ENCODE measurements at regions not wholly inside any gene's neighbourhood (a gene's known extent, or its start where the extent isn't known, plus 50 kb on each side); places are given as distances from the start of the nearest gene placed in this dataset.
"Not testable (repeated sequence)": the region's sequence is repeated elsewhere in the genome, so short reads cannot be mapped to it uniquely, and the experiment has no call there.

- Histone ChIP-seq H3K9me3 (ENCODE audit: insufficient read depth, low read depth, low read length) (no peaks in the 10 kb centered on the region), H3K4me1 (ENCODE audit: insufficient read depth, low read length) (no peaks in the 10 kb centered on the region), H3K27ac (ENCODE audit: low read length) (no peak overlapping the region), H3K27me3 (ENCODE audit: insufficient read depth, low read length) (no peaks in the 10 kb centered on the region), H3K4me3 (ENCODE audit: low read length) (no peak overlapping the region), H3K9ac (ENCODE audit: low read depth, low read length) (no peak overlapping the region), H3K36me3 (ENCODE audit: insufficient read depth, low read depth, low read length) (no peaks in the 10 kb centered on the region)
Measured at GRCh38 chr20:6384956-6385486, 262.2 kb upstream of the FERMT1 start.

GRCh38 chr20:6384380-6384779, 261.6 kb upstream of the FERMT1 start:
- H3K27ac ChIP-seq (ENCODE audit: low read length), result no peak overlapping the region
- no peaks in the 10 kb centered on the region for H3K9me3 ChIP-seq (ENCODE audit: insufficient read depth, low read depth, low read length)
- no peaks in the 10 kb centered on the region for H3K27me3 ChIP-seq (ENCODE audit: insufficient read depth, low read length)
- H3K4me1 ChIP-seq (ENCODE audit: insufficient read depth, low read length), result no peaks in the 10 kb centered on the region
- H3K9ac ChIP-seq (ENCODE audit: low read depth, low read length), result no peak overlapping the region
- no peak overlapping the region for H3K4me3 ChIP-seq (ENCODE audit: low read length)
- H3K36me3 ChIP-seq (ENCODE audit: insufficient read depth, low read depth, low read length), result no peaks in the 10 kb centered on the region

GRCh38 chr20:6381887-6382286, 259.1 kb upstream of the FERMT1 start:
- Histone ChIP-seq H3K9ac (ENCODE audit: low read depth, low read length) (no peak overlapping the region), H3K36me3 (ENCODE audit: insufficient read depth, low read depth, low read length) (no peaks in the 10 kb centered on the region), H3K4me1 (ENCODE audit: insufficient read depth, low read length) (no peaks in the 10 kb centered on the region), H3K9me3 (ENCODE audit: insufficient read depth, low read depth, low read length) (no peaks in the 10 kb centered on the region), H3K27me3 (ENCODE audit: insufficient read depth, low read length) (no peaks in the 10 kb centered on the region), H3K27ac (ENCODE audit: low read length) (no peak overlapping the region), H3K4me3 (ENCODE audit: low read length) (no peak overlapping the region)

GRCh38 chr20:6362245-6362644, 239.4 kb upstream of the FERMT1 start:
- Histone ChIP-seq H3K27ac (ENCODE audit: low read length) (no peak overlapping the region), H3K4me1 (ENCODE audit: insufficient read depth, low read length) (no peaks in the 10 kb centered on the region), H3K27me3 (ENCODE audit: insufficient read depth, low read length) (no peaks in the 10 kb centered on the region), H3K9me3 (ENCODE audit: insufficient read depth, low read depth, low read length) (no peaks in the 10 kb centered on the region), H3K4me3 (ENCODE audit: low read length) (no peak overlapping the region), H3K9ac (ENCODE audit: low read depth, low read length) (no peak overlapping the region), H3K36me3 (ENCODE audit: insufficient read depth, low read depth, low read length) (no peaks in the 10 kb centered on the region)

GRCh38 chr20:6360766-6361165, 237.9 kb upstream of the FERMT1 start:
- H3K4me1 ChIP-seq (ENCODE audit: insufficient read depth, low read length), result no peaks in the 10 kb centered on the region
- no peaks in the 10 kb centered on the region for H3K36me3 ChIP-seq (ENCODE audit: insufficient read depth, low read depth, low read length)
- H3K27me3 ChIP-seq (ENCODE audit: insufficient read depth, low read length), result no peaks in the 10 kb centered on the region
- no peak overlapping the region for H3K27ac ChIP-seq (ENCODE audit: low read length)
- H3K4me3 ChIP-seq (ENCODE audit: low read length), result no peak overlapping the region
- H3K9me3 ChIP-seq (ENCODE audit: insufficient read depth, low read depth, low read length), result no peaks in the 10 kb centered on the region
- no peak overlapping the region for H3K9ac ChIP-seq (ENCODE audit: low read depth, low read length)

- Histone ChIP-seq H3K27ac (ENCODE audit: low read length) (no peak overlapping the region), H3K9ac (ENCODE audit: low read depth, low read length) (no peak overlapping the region), H3K27me3 (ENCODE audit: insufficient read depth, low read length) (no peaks in the 10 kb centered on the region), H3K36me3 (ENCODE audit: insufficient read depth, low read depth, low read length) (no peaks in the 10 kb centered on the region), H3K4me1 (ENCODE audit: insufficient read depth, low read length) (no peaks in the 10 kb centered on the region), H3K4me3 (ENCODE audit: low read length) (no peak overlapping the region), H3K9me3 (ENCODE audit: insufficient read depth, low read depth, low read length) (no peaks in the 10 kb centered on the region)
Measured at GRCh38 chr20:6355754-6356451, 233.1 kb upstream of the FERMT1 start.

- H3K9ac ChIP-seq (ENCODE audit: low read depth, low read length), result no peak overlapping the region
- no peaks in the 10 kb centered on the region for H3K4me1 ChIP-seq (ENCODE audit: insufficient read depth, low read length)
- no peaks in the 10 kb centered on the region for H3K36me3 ChIP-seq (ENCODE audit: insufficient read depth, low read depth, low read length)
- H3K27ac ChIP-seq (ENCODE audit: low read length), result no peak overlapping the region
- no peaks in the 10 kb centered on the region for H3K9me3 ChIP-seq (ENCODE audit: insufficient read depth, low read depth, low read length)
- no peak overlapping the region for H3K4me3 ChIP-seq (ENCODE audit: low read length)
- H3K27me3 ChIP-seq (ENCODE audit: insufficient read depth, low read length), result no peaks in the 10 kb centered on the region
Measured at GRCh38 chr20:6348908-6349307, 226.1 kb upstream of the FERMT1 start.

GRCh38 chr20:6347916-6348315, 225.1 kb upstream of the FERMT1 start:
- H3K27me3 ChIP-seq (ENCODE audit: insufficient read depth, low read length), result no peaks in the 10 kb centered on the region
- no peak overlapping the region for H3K4me3 ChIP-seq (ENCODE audit: low read length)
- no peaks in the 10 kb centered on the region for H3K9me3 ChIP-seq (ENCODE audit: insufficient read depth, low read depth, low read length)
- H3K36me3 ChIP-seq (ENCODE audit: insufficient read depth, low read depth, low read length), result no peaks in the 10 kb centered on the region
- H3K4me1 ChIP-seq (ENCODE audit: insufficient read depth, low read length), result no peaks in the 10 kb centered on the region
- no peak overlapping the region for H3K9ac ChIP-seq (ENCODE audit: low read depth, low read length)
- no peak overlapping the region for H3K27ac ChIP-seq (ENCODE audit: low read length)

GRCh38 chr20:6341491-6341890, 218.7 kb upstream of the FERMT1 start:
- Histone ChIP-seq H3K27ac (ENCODE audit: low read length) (no peak overlapping the region), H3K4me1 (ENCODE audit: insufficient read depth, low read length) (no peaks in the 10 kb centered on the region), H3K27me3 (ENCODE audit: insufficient read depth, low read length) (no peaks in the 10 kb centered on the region), H3K4me3 (ENCODE audit: low read length) (no peak overlapping the region), H3K9me3 (ENCODE audit: insufficient read depth, low read depth, low read length) (no peaks in the 10 kb centered on the region), H3K36me3 (ENCODE audit: insufficient read depth, low read depth, low read length) (no peaks in the 10 kb centered on the region), H3K9ac (ENCODE audit: low read depth, low read length) (no peak overlapping the region)

GRCh38 chr20:6339176-6339575, 216.3 kb upstream of the FERMT1 start:
- Histone ChIP-seq H3K27me3 (ENCODE audit: insufficient read depth, low read length) (no peaks in the 10 kb centered on the region), H3K4me1 (ENCODE audit: insufficient read depth, low read length) (no peaks in the 10 kb centered on the region), H3K27ac (ENCODE audit: low read length) (no peak overlapping the region), H3K9me3 (ENCODE audit: insufficient read depth, low read depth, low read length) (no peaks in the 10 kb centered on the region), H3K4me3 (ENCODE audit: low read length) (no peak overlapping the region), H3K36me3 (ENCODE audit: insufficient read depth, low read depth, low read length) (no peaks in the 10 kb centered on the region), H3K9ac (ENCODE audit: low read depth, low read length) (no peak overlapping the region)

GRCh38 chr20:6333110-6333509, 210.3 kb upstream of the FERMT1 start:
- Histone ChIP-seq H3K4me1 (ENCODE audit: insufficient read depth, low read length) (no peaks in the 10 kb centered on the region), H3K9ac (ENCODE audit: low read depth, low read length) (no peak overlapping the region), H3K27ac (ENCODE audit: low read length) (no peak overlapping the region), H3K27me3 (ENCODE audit: insufficient read depth, low read length) (no peaks in the 10 kb centered on the region), H3K9me3 (ENCODE audit: insufficient read depth, low read depth, low read length) (peaks cover 3% of the 10 kb centered on the region; the same call in 1 of the 2 replicates), H3K36me3 (ENCODE audit: insufficient read depth, low read depth, low read length) (no peaks in the 10 kb centered on the region), H3K4me3 (ENCODE audit: low read length) (no peak overlapping the region)

GRCh38 chr20:6321235-6321634, 198.4 kb upstream of the FERMT1 start:
- H3K9ac ChIP-seq (ENCODE audit: low read depth, low read length); H3K4me1 ChIP-seq (ENCODE audit: insufficient read depth, low read length); H3K9me3 ChIP-seq (ENCODE audit: insufficient read depth, low read depth, low read length); H3K4me3 ChIP-seq (ENCODE audit: low read length); H3K27ac ChIP-seq (ENCODE audit: low read length); H3K27me3 ChIP-seq (ENCODE audit: insufficient read depth, low read length); H3K36me3 ChIP-seq (ENCODE audit: insufficient read depth, low read depth, low read length): not testable (repeated sequence)
